WTC11 (cell line): ENCODE measurements at regions not wholly inside any gene's neighbourhood (a gene's known extent, or its start where the extent isn't known, plus 50 kb on each side); places are given as distances from the start of the nearest gene placed in this dataset.

Experiments used
- ATAC-seq: fragments of 200-7000 bp; cut with Tn5 transposase; 2 replicates; pipeline ENCODE4 v1.10.0; 2021; ENCODE audit warnings: mild to moderate bottlenecking, moderate library complexity
- CTCF ChIA-PET: fragments of 300-600 bp; sonication (Branson Sonifier 250); formaldehyde crosslinking; loops from one replicate; lab custom pipeline; 2021; ENCODE audit warnings: antibody characterized with exemption; lab: Charles Lee
- POLR2A ChIA-PET: fragments of 350-600 bp; sonication (Branson Sonifier 250); formaldehyde crosslinking; loops from one replicate; lab custom pipeline; 2021; ENCODE audit warnings: antibody characterized with exemption; lab: Charles Lee
- DNase-seq: peaks from one replicate; pipeline ENCODE4 v3.0.0; 2021; ENCODE audit warnings: low spot score
- H3K27ac Mint-ChIP-seq: 2 replicates; pipeline ENCODE4 v1.8.0; 2021; ENCODE audit warnings: mixed read lengths
- H3K27me3 Mint-ChIP-seq: 2 replicates; pipeline ENCODE4 v1.8.0; 2021; ENCODE audit warnings: low read depth, mild to moderate bottlenecking, moderate library complexity, mixed read lengths
- H3K36me3 Mint-ChIP-seq: 2 replicates; pipeline ENCODE4 v1.8.0; 2021; ENCODE audit warnings: mixed read lengths
- H3K4me1 Mint-ChIP-seq: 2 replicates; pipeline ENCODE4 v1.8.0; 2022; ENCODE audit warnings: mixed read lengths
- H3K4me3 Mint-ChIP-seq: 2 replicates; pipeline ENCODE4 v1.8.0; 2021; ENCODE audit warnings: mild to moderate bottlenecking, moderate library complexity, mixed read lengths
- H3K9me3 Mint-ChIP-seq: 2 replicates; pipeline ENCODE4 v1.8.0; 2021; ENCODE audit warnings: mixed read lengths
- CBFB ChIP-seq: sonication (generic); formaldehyde crosslinking; IDR thresholded peaks from 2 replicates; pipeline ENCODE4 v1.8.1; 2022; ENCODE audit warnings: mild to moderate bottlenecking, low read depth, missing genetic modification reagents
- CREM ChIP-seq: sonication (generic); formaldehyde crosslinking; IDR thresholded peaks from 2 replicates; pipeline ENCODE4 v1.8.1; 2022; ENCODE audit warnings: mild to moderate bottlenecking, missing genetic modification reagents, moderate library complexity
- ESRRA ChIP-seq: sonication (generic); formaldehyde crosslinking; IDR thresholded peaks from 2 replicates; pipeline ENCODE4 v1.8.1; 2022; ENCODE audit warnings: mild to moderate bottlenecking, missing genetic modification reagents, borderline replicate concordance
- ETV6 ChIP-seq: sonication (generic); formaldehyde crosslinking; IDR thresholded peaks from 2 replicates; pipeline ENCODE4 v1.8.1; 2022; ENCODE audit warnings: mild to moderate bottlenecking, missing genetic modification reagents
- MYBL2 ChIP-seq: sonication (generic); formaldehyde crosslinking; IDR thresholded peaks from 2 replicates; pipeline ENCODE4 v1.8.1; 2023; ENCODE audit warnings: mild to moderate bottlenecking, moderate library complexity, missing genetic modification reagents
- NFATC4 ChIP-seq: fragments of 250-450 bp; sonication (Bioruptor Pico); IDR thresholded peaks from 2 replicates; pipeline ENCODE4 v1.9.0; 2021; ENCODE audit warnings: mild to moderate bottlenecking
- SMAD3 ChIP-seq: sonication (generic); formaldehyde crosslinking; IDR thresholded peaks from 2 replicates; pipeline ENCODE4 v1.8.0; 2022; ENCODE audit warnings: missing genetic modification reagents, mild to moderate bottlenecking, borderline replicate concordance
- SP1 ChIP-seq: sonication (generic); formaldehyde crosslinking; conservative IDR thresholded peaks from 2 replicates; pipeline ENCODE4 v1.8.1; 2022; ENCODE audit warnings: missing genetic modification reagents
- TEAD1 ChIP-seq: sonication (generic); formaldehyde crosslinking; IDR thresholded peaks from 2 replicates; pipeline ENCODE4 v1.8.0; 2022; ENCODE audit warnings: mild to moderate bottlenecking, missing genetic modification reagents
- ZNF121 ChIP-seq: sonication (generic); formaldehyde crosslinking; IDR thresholded peaks from 2 replicates; pipeline ENCODE4 v1.8.0; 2023; ENCODE audit warnings: missing genetic modification reagents
- ZNF219 ChIP-seq: sonication (generic); formaldehyde crosslinking; IDR thresholded peaks from 2 replicates; pipeline ENCODE4 v1.8.0; 2023; ENCODE audit warnings: missing genetic modification reagents, mild to moderate bottlenecking, borderline replicate concordance
- ZNF232 ChIP-seq: sonication (generic); formaldehyde crosslinking; IDR thresholded peaks from 2 replicates; pipeline ENCODE4 v1.8.0; 2022; ENCODE audit warnings: mild to moderate bottlenecking, missing genetic modification reagents
- ZNF423 ChIP-seq: fragments of 250-450 bp; sonication (Bioruptor Pico); IDR thresholded peaks from 2 replicates; pipeline ENCODE4 v2.1.2; 2022; ENCODE audit warnings: mild to moderate bottlenecking, moderate library complexity
- TF ChIP-seq, protein P1 (sequence below): sonication (generic); formaldehyde crosslinking; IDR thresholded peaks from 2 replicates; pipeline ENCODE4 v1.8.0; 2022; ENCODE audit warnings: mild to moderate bottlenecking, missing genetic modification reagents
- TF ChIP-seq, protein P2 (sequence below): sonication (generic); formaldehyde crosslinking; IDR thresholded peaks from 2 replicates; pipeline ENCODE4 v1.8.1; 2022; ENCODE audit warnings: low read depth, mild to moderate bottlenecking, moderate library complexity, missing genetic modification reagents, borderline replicate concordance
- TF ChIP-seq, protein P3 (sequence below): sonication (generic); formaldehyde crosslinking; IDR thresholded peaks from 2 replicates; pipeline ENCODE4 v1.8.0; 2022; ENCODE audit warnings: mild to moderate bottlenecking, missing genetic modification reagents
- TF ChIP-seq, protein P4 (sequence below): fragments of 250-450 bp; sonication (Bioruptor Pico); IDR thresholded peaks from 2 replicates; pipeline ENCODE4 v2.1.2; 2022; ENCODE audit warnings: mild to moderate bottlenecking, moderate library complexity
- TF ChIP-seq, protein P5 (sequence below): sonication (generic); formaldehyde crosslinking; conservative IDR thresholded peaks from 2 replicates; pipeline ENCODE4 v1.8.1; 2023; ENCODE audit warnings: mild to moderate bottlenecking, low read depth, missing genetic modification reagents, moderate library complexity
- TF ChIP-seq, protein P6 (sequence below): fragments of 200-600 bp; IDR thresholded peaks from 2 replicates; pipeline ENCODE4 v1.8.0; 2022; ENCODE audit warnings: antibody characterized with exemption

DNA sequence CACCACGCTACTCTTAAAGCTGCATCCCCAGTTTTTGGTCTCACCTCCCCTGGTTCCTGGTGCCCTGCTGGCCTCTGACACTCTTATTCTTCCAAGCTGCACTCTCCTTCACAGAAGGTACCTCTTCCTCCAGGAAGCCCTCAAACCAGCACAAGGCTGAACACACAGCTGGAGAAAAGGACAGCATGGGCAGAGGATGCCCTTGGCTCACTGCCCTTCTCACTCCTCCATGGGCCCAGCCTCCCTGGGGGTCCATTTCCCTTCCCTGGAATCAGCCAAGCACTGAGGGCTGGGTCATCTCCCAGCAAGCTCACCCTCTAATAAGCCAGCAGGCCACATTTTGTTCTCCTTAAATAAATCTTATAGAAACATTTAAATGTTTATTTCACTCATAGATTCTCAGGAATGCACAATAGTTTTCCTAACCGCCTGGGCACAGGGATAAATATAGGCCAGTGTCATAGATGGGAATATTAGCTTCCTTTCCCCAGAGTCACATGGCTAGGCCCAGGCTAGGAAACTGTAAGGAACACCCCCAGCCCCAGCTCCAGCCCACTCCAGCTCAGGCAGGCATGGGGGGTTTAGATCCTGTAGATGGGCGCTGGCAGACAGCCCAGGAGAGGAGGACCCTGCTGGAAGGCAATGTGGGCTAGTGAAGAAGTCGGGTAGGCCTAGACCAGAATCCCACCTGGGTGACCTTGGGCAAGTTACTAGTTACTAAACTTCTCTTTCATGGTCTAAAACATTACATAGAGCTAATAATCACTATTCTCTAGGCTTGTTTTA lies 51.5 kb downstream of the IRAG1 start:
- CTCF ChIA-PET, result interaction anchor here (0.7 to 0.9 kb wide), 3 partner anchors 12 to 34 kb away, joined by 3 to 5 read pairs (median 3); no protein-coding TSS in a partner anchor

DNA sequence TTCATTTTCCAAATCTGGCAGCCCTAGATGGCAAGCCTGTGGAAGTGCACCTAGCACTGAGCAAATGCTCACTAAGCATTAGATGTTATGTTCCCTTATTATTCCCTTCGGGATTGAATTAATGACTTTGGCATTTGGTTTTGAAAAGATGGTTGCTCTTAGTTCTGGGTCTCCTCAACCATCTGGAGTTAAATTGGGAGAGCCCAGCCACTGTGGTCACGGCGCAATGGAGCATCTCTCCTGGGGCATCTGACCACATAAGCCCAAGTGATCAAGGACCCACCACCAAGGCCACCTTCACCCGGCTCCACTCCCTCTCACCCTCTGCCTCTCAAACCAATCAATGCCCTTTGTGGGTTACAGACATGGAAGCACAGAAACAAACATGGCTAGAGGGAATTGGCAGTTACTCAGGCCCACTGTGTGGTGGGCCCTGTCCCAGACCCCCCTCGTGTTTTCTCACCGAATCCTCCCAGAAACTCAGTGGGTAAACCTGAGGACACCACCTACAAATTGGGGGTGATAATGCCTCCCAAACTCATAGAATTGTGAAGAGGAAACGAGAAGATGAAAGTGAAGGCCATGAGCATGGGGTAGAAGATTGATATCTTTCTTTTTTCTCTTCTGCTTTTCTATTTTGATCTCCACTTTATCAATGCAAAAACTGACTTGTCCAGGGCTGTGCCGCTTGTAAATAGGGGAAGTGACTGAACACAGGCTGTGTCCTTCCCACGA lies 52.2 kb downstream of the IRAG1 start:
- DNase-seq (no peak), ATAC-seq (no peak)
- TF ChIP-seq CBFB (CRISPR knock-in tag) (no peak), TEAD1 (CRISPR knock-in tag) (no peak), ETV6 (CRISPR knock-in tag) (no peak), NFATC4 (CRISPR knock-in tag) (no peak), ZNF232 (CRISPR knock-in tag) (no peak), ZNF219 (CRISPR knock-in tag) (no peak), CREM (CRISPR knock-in tag) (no peak)
- TF ChIP-seq, protein P1, sequence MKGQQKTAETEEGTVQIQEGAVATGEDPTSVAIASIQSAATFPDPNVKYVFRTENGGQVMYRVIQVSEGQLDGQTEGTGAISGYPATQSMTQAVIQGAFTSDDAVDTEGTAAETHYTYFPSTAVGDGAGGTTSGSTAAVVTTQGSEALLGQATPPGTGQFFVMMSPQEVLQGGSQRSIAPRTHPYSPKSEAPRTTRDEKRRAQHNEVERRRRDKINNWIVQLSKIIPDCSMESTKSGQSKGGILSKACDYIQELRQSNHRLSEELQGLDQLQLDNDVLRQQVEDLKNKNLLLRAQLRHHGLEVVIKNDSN (CRISPR knock-in tag), result no peak
- TF ChIP-seq, protein P2, sequence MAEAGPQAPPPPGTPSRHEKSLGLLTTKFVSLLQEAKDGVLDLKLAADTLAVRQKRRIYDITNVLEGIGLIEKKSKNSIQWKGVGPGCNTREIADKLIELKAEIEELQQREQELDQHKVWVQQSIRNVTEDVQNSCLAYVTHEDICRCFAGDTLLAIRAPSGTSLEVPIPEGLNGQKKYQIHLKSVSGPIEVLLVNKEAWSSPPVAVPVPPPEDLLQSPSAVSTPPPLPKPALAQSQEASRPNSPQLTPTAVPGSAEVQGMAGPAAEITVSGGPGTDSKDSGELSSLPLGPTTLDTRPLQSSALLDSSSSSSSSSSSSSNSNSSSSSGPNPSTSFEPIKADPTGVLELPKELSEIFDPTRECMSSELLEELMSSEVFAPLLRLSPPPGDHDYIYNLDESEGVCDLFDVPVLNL (CRISPR knock-in tag), result no peak
- TF ChIP-seq, protein P3, sequence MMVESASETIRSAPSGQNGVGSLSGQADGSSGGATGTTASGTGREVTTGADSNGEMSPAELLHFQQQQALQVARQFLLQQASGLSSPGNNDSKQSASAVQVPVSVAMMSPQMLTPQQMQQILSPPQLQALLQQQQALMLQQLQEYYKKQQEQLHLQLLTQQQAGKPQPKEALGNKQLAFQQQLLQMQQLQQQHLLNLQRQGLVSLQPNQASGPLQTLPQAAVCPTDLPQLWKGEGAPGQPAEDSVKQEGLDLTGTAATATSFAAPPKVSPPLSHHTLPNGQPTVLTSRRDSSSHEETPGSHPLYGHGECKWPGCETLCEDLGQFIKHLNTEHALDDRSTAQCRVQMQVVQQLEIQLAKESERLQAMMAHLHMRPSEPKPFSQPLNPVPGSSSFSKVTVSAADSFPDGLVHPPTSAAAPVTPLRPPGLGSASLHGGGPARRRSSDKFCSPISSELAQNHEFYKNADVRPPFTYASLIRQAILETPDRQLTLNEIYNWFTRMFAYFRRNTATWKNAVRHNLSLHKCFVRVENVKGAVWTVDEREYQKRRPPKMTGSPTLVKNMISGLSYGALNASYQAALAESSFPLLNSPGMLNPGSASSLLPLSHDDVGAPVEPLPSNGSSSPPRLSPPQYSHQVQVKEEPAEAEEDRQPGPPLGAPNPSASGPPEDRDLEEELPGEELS (CRISPR knock-in tag), result no peak
- Mint-ChIP-seq H3K36me3 (no peaks in the 10 kb centered on the region), H3K4me1 (peaks cover 8% of the 10 kb centered on the region), H3K9me3 (no peaks in the 10 kb centered on the region), H3K27ac (no peak overlapping the region), H3K27me3 (no peaks in the 10 kb centered on the region), H3K4me3 (no peak overlapping the region)
- ChIA-PET POLR2A (no interaction called here), CTCF (interaction anchor here (0.9 kb wide), 1 partner anchor 13 kb away, joined by 3 read pairs; no protein-coding TSS in a partner anchor)

More for the DNA sequence above, 51.5 kb downstream of the IRAG1 start:
- TF ChIP-seq TEAD1 (CRISPR knock-in tag), result no peak
- TF ChIP-seq ZNF121, result no peak
- no peak for TF ChIP-seq MYBL2 (CRISPR knock-in tag)
- TF ChIP-seq ESRRA (CRISPR knock-in tag), result no peak
- no peak for TF ChIP-seq SMAD3 (CRISPR knock-in tag)
- TF ChIP-seq ZNF423 (CRISPR knock-in tag), result no peak
- TF ChIP-seq, protein P4, sequence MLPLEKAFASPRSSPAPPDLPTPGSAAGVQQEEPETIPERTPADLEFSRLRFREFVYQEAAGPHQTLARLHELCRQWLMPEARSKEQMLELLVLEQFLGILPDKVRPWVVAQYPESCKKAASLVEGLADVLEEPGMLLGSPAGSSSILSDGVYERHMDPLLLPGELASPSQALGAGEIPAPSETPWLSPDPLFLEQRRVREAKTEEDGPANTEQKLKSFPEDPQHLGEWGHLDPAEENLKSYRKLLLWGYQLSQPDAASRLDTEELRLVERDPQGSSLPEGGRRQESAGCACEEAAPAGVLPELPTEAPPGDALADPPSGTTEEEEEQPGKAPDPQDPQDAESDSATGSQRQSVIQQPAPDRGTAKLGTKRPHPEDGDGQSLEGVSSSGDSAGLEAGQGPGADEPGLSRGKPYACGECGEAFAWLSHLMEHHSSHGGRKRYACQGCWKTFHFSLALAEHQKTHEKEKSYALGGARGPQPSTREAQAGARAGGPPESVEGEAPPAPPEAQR (CRISPR knock-in tag), result no peak
- no peak for TF ChIP-seq SP1
- TF ChIP-seq, protein P5, sequence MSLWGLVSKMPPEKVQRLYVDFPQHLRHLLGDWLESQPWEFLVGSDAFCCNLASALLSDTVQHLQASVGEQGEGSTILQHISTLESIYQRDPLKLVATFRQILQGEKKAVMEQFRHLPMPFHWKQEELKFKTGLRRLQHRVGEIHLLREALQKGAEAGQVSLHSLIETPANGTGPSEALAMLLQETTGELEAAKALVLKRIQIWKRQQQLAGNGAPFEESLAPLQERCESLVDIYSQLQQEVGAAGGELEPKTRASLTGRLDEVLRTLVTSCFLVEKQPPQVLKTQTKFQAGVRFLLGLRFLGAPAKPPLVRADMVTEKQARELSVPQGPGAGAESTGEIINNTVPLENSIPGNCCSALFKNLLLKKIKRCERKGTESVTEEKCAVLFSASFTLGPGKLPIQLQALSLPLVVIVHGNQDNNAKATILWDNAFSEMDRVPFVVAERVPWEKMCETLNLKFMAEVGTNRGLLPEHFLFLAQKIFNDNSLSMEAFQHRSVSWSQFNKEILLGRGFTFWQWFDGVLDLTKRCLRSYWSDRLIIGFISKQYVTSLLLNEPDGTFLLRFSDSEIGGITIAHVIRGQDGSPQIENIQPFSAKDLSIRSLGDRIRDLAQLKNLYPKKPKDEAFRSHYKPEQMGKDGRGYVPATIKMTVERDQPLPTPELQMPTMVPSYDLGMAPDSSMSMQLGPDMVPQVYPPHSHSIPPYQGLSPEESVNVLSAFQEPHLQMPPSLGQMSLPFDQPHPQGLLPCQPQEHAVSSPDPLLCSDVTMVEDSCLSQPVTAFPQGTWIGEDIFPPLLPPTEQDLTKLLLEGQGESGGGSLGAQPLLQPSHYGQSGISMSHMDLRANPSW (CRISPR knock-in tag), result no peak
- TF ChIP-seq, protein P6, sequence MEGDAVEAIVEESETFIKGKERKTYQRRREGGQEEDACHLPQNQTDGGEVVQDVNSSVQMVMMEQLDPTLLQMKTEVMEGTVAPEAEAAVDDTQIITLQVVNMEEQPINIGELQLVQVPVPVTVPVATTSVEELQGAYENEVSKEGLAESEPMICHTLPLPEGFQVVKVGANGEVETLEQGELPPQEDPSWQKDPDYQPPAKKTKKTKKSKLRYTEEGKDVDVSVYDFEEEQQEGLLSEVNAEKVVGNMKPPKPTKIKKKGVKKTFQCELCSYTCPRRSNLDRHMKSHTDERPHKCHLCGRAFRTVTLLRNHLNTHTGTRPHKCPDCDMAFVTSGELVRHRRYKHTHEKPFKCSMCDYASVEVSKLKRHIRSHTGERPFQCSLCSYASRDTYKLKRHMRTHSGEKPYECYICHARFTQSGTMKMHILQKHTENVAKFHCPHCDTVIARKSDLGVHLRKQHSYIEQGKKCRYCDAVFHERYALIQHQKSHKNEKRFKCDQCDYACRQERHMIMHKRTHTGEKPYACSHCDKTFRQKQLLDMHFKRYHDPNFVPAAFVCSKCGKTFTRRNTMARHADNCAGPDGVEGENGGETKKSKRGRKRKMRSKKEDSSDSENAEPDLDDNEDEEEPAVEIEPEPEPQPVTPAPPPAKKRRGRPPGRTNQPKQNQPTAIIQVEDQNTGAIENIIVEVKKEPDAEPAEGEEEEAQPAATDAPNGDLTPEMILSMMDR, result no peak
- H3K27me3 Mint-ChIP-seq, result no peaks in the 10 kb centered on the region
- POLR2A ChIA-PET, result no interaction called here
- no peaks in the 10 kb centered on the region for H3K36me3 Mint-ChIP-seq
- no peak overlapping the region for H3K4me3 Mint-ChIP-seq
- no peak for DNase-seq
- H3K27ac Mint-ChIP-seq, result no peak overlapping the region
- ATAC-seq, result no peak
- H3K9me3 Mint-ChIP-seq, result no peaks in the 10 kb centered on the region
- peaks cover 8% of the 10 kb centered on the region for H3K4me1 Mint-ChIP-seq
